A549 (cell line): ENCODE measurements at regions not wholly inside any gene's neighbourhood (a gene's known extent, or its start where the extent isn't known, plus 50 kb on each side); places are given as distances from the start of the nearest gene placed in this dataset.

Source experiments
- ATAC-seq, 2 experiments: fragments of 200-7000 bp in 1 of 2; fragments of >200 bp in 1 of 2; cut with Nextera tagmentation in 1 of 2; cut with Tn5 transposase in 1 of 2; 3 replicates each; pipeline versions ENCODE4 v1.8.0 to v1.9.1; 2018 to 2020; ENCODE audit warnings: mild to moderate bottlenecking in 1 of 2, moderate library complexity in 1 of 2
- CTCF ChIA-PET: fragments of 300-600 bp; sonication (Branson Sonifier 250); formaldehyde crosslinking; extraction: SDS; loops from one replicate; lab custom pipeline; 2021; ENCODE audit warnings: antibody characterized with exemption, inconsistent platforms; lab: Yijun Ruan, JAX
- POLR2A ChIA-PET: fragments of 350-600 bp; formaldehyde crosslinking; extraction: SDS; loops from one replicate; lab custom pipeline; 2021; ENCODE audit warnings: antibody characterized with exemption, inconsistent platforms; lab: Yijun Ruan, JAX
- DNase-seq, 2 experiments: peaks; one replicate each; pipeline versions ENCODE4 v3.0.0 to v3.0.0-alpha.2; 2011 to 2016; ENCODE audit warnings: low read depth in 1 of 2, low spot score in 1 of 2
- FAIRE-seq: peaks from 2 replicates; lab custom pipeline; 2011; peaks lifted over from hg19 to GRCh38; lab: Jason Lieb, UNC
- H3K27ac ChIP-seq, 2 experiments: fragments of >200 bp; sonication (Bioruptor Twin); formaldehyde crosslinking; 3 replicates each; pipeline ENCODE4 v1.5.1; 2016 to 2017
- H3K4me1 ChIP-seq: fragments of >200 bp; sonication (Bioruptor Twin); formaldehyde crosslinking; 3 replicates; pipeline ENCODE4 v1.6.1; 2016
- H3K4me2 ChIP-seq: fragments of >200 bp; sonication (Bioruptor Twin); formaldehyde crosslinking; 3 replicates; pipeline ENCODE4 v1.6.1; 2016
- H3K4me3 ChIP-seq: fragments of >200 bp; sonication (Bioruptor Twin); formaldehyde crosslinking; 3 replicates; pipeline ENCODE4 v1.5.1; 2016
- H3K9me3 ChIP-seq: fragments of >200 bp; sonication (Bioruptor Twin); formaldehyde crosslinking; 3 replicates; pipeline ENCODE4 v1.6.1; 2016
- EP300 ChIP-seq, 2 experiments: fragments of >200 bp; sonication (Bioruptor Twin); formaldehyde crosslinking; IDR thresholded peaks; 2 replicates in 1 of 2; 3 replicates in 1 of 2; pipeline ENCODE4 v1.6.1; 2016 to 2017
- FOSL2 ChIP-seq, 2 experiments: fragments of 450-650 bp in 1 of 2; fragments of >200 bp in 1 of 2; sonication (Bioruptor Twin) in 1 of 2; formaldehyde crosslinking; IDR thresholded peaks; 2 replicates each; pipeline versions ENCODE4 v1.5.0 to v1.6.1; 2016 to 2020; ENCODE audit warnings: mild to moderate bottlenecking in 1 of 2, moderate library complexity in 1 of 2
- GATA3 ChIP-seq: IDR thresholded peaks from 2 replicates; pipeline ENCODE4 v1.6.1; 2012; ENCODE audit warnings: borderline replicate concordance
- HDAC2 ChIP-seq: fragments of 200-600 bp; sonication (generic); IDR thresholded peaks from 2 replicates; pipeline ENCODE4 v1.6.1; 2016
- HOXA7 ChIP-seq: fragments of 250-450 bp; sonication (Bioruptor Pico); IDR thresholded peaks from 2 replicates; pipeline ENCODE4 v1.5.0; 2020; ENCODE audit warnings: mild to moderate bottlenecking, moderate library complexity
- HOXB5 ChIP-seq: fragments of 250-450 bp; sonication (Bioruptor Pico); IDR thresholded peaks from 2 replicates; pipeline ENCODE4 v1.5.0; 2020; ENCODE audit warnings: mild to moderate bottlenecking, moderate library complexity
- JUN ChIP-seq, 2 experiments: fragments of >200 bp; sonication (Bioruptor Twin); formaldehyde crosslinking; IDR thresholded peaks; 2 replicates in 1 of 2; 3 replicates in 1 of 2; pipeline ENCODE4 v1.6.1; 2016 to 2017
- MAX ChIP-seq: IDR thresholded peaks from 2 replicates; pipeline ENCODE4 v1.6.1; 2012
- NPAS2 ChIP-seq: fragments of 250-450 bp; sonication (Bioruptor Pico); IDR thresholded peaks from 2 replicates; pipeline ENCODE4 v1.8.0; 2022; ENCODE audit warnings: mild to moderate bottlenecking, moderate library complexity, borderline replicate concordance
- NR3C1 ChIP-seq: fragments of >200 bp; sonication (Bioruptor Twin); formaldehyde crosslinking; IDR thresholded peaks from 3 replicates; pipeline ENCODE4 v1.6.1; 2017
- RFX5 ChIP-seq: fragments of 450-650 bp; IDR thresholded peaks from 2 replicates; pipeline ENCODE4 v1.7.1; 2014; ENCODE audit warnings: antibody characterized with exemption, mild to moderate bottlenecking, moderate library complexity
- USF2 ChIP-seq: fragments of 450-650 bp; IDR thresholded peaks from 2 replicates; pipeline ENCODE4 v1.6.1; 2014; ENCODE audit warnings: antibody characterized with exemption
- ZNF302 ChIP-seq: fragments of 250-450 bp; sonication (Bioruptor Pico); IDR thresholded peaks from 2 replicates; pipeline ENCODE4 v1.9.0; 2021; ENCODE audit warnings: inconsistent platforms, mild to moderate bottlenecking, moderate library complexity
- WGBS: methylation state at CpG from one replicate; pipeline ENCODE4 v1.1.6; 2017; ENCODE audit errors: missing lambda C conversion rate; 5-methylcytosine and 5-hydroxymethylcytosine counted together
- TF ChIP-seq, protein P1 (sequence below): fragments of 250-450 bp; sonication (Bioruptor Pico); IDR thresholded peaks from 2 replicates; pipeline ENCODE4 v1.5.0; 2020; ENCODE audit warnings: low read depth, mild to moderate bottlenecking, moderate library complexity
- TF ChIP-seq, protein P2 (sequence below): fragments of 150-350 bp; IDR thresholded peaks from 2 replicates; pipeline ENCODE4 v1.6.1; 2014; ENCODE audit warnings: low read depth, mild to moderate bottlenecking, low read length
- TF ChIP-seq, protein P3 (sequence below): fragments of 250-450 bp; sonication (Bioruptor Pico); IDR thresholded peaks from 2 replicates; pipeline ENCODE4 v1.5.0; 2021; ENCODE audit warnings: mild to moderate bottlenecking, moderate library complexity, borderline replicate concordance
- TF ChIP-seq, protein P4 (sequence below): fragments of 200-600 bp; sonication (generic); IDR thresholded peaks from 2 replicates; pipeline ENCODE4 v1.6.1; 2016; ENCODE audit warnings: antibody characterized with exemption, mild to moderate bottlenecking, moderate library complexity

- TF ChIP-seq FOSL2 (IDR thresholded peaks at IDR 0.05) = no peak
- no peak for TF ChIP-seq FOSL2 (CRISPR knock-in tag; IDR thresholded peaks at IDR 0.05)
- no peak for TF ChIP-seq JUN (IDR thresholded peaks at IDR 0.05)
- TF ChIP-seq, all 56 proteins: peak for 0
These were observed 152.9 kb upstream of the CHD1 start (continued) for GRCh38 chr5:99081711-99082110.

GRCh38 chr5:99076723-99077640, 148.2 kb upstream of the CHD1 start:
- Histone ChIP-seq H3K27ac (no peak overlapping the region), H3K4me1 (no peaks in the 10 kb centered on the region), H3K4me3 (no peak overlapping the region), H3K4me2 (no peak overlapping the region), H3K9me3 (no peaks in the 10 kb centered on the region)
- 67% methylated on average over 4 of the region's 4 CpGs for WGBS
- DNase-seq = no peak
- no peak for ATAC-seq
- POLR2A ChIA-PET = no interaction called here
- TF ChIP-seq NPAS2 (CRISPR knock-in tag) (no peak), EP300 (IDR thresholded peaks at IDR 0.05) (no peak), USF2 (no peak), ZNF302 (no peak), NR3C1 (no peak), RFX5 (no peak), GATA3 (no peak), HOXB5 (CRISPR knock-in tag) (no peak), HDAC2 (no peak), FOSL2 (IDR thresholded peaks at IDR 0.05) (no peak), FOSL2 (CRISPR knock-in tag; IDR thresholded peaks at IDR 0.05) (no peak), HOXA7 (no peak), MAX (no peak)
- TF ChIP-seq, protein P1, sequence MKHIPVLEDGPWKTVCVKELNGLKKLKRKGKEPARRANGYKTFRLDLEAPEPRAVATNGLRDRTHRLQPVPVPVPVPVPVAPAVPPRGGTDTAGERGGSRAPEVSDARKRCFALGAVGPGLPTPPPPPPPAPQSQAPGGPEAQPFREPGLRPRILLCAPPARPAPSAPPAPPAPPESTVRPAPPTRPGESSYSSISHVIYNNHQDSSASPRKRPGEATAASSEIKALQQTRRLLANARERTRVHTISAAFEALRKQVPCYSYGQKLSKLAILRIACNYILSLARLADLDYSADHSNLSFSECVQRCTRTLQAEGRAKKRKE (CRISPR knock-in tag) = no peak
- TF ChIP-seq, protein P2, sequence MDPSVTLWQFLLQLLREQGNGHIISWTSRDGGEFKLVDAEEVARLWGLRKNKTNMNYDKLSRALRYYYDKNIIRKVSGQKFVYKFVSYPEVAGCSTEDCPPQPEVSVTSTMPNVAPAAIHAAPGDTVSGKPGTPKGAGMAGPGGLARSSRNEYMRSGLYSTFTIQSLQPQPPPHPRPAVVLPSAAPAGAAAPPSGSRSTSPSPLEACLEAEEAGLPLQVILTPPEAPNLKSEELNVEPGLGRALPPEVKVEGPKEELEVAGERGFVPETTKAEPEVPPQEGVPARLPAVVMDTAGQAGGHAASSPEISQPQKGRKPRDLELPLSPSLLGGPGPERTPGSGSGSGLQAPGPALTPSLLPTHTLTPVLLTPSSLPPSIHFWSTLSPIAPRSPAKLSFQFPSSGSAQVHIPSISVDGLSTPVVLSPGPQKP = no peak
- TF ChIP-seq, protein P3, sequence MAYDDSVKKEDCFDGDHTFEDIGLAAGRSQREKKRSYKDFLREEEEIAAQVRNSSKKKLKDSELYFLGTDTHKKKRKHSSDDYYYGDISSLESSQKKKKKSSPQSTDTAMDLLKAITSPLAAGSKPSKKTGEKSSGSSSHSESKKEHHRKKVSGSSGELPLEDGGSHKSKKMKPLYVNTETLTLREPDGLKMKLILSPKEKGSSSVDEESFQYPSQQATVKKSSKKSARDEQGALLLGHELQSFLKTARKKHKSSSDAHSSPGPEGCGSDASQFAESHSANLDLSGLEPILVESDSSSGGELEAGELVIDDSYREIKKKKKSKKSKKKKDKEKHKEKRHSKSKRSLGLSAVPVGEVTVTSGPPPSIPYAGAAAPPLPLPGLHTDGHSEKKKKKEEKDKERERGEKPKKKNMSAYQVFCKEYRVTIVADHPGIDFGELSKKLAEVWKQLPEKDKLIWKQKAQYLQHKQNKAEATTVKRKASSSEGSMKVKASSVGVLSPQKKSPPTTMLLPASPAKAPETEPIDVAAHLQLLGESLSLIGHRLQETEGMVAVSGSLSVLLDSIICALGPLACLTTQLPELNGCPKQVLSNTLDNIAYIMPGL = no peak
- TF ChIP-seq, protein P4, sequence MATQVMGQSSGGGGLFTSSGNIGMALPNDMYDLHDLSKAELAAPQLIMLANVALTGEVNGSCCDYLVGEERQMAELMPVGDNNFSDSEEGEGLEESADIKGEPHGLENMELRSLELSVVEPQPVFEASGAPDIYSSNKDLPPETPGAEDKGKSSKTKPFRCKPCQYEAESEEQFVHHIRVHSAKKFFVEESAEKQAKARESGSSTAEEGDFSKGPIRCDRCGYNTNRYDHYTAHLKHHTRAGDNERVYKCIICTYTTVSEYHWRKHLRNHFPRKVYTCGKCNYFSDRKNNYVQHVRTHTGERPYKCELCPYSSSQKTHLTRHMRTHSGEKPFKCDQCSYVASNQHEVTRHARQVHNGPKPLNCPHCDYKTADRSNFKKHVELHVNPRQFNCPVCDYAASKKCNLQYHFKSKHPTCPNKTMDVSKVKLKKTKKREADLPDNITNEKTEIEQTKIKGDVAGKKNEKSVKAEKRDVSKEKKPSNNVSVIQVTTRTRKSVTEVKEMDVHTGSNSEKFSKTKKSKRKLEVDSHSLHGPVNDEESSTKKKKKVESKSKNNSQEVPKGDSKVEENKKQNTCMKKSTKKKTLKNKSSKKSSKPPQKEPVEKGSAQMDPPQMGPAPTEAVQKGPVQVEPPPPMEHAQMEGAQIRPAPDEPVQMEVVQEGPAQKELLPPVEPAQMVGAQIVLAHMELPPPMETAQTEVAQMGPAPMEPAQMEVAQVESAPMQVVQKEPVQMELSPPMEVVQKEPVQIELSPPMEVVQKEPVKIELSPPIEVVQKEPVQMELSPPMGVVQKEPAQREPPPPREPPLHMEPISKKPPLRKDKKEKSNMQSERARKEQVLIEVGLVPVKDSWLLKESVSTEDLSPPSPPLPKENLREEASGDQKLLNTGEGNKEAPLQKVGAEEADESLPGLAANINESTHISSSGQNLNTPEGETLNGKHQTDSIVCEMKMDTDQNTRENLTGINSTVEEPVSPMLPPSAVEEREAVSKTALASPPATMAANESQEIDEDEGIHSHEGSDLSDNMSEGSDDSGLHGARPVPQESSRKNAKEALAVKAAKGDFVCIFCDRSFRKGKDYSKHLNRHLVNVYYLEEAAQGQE = no peak
- no peak for FAIRE-seq
- CTCF ChIA-PET = no interaction called here
